ENCODE measurements at regions not wholly inside any gene's neighbourhood (a gene's known extent, or its start where the extent isn't known, plus 50 kb on each side); places are given as distances from the start of the nearest gene placed in this dataset.

DNA sequence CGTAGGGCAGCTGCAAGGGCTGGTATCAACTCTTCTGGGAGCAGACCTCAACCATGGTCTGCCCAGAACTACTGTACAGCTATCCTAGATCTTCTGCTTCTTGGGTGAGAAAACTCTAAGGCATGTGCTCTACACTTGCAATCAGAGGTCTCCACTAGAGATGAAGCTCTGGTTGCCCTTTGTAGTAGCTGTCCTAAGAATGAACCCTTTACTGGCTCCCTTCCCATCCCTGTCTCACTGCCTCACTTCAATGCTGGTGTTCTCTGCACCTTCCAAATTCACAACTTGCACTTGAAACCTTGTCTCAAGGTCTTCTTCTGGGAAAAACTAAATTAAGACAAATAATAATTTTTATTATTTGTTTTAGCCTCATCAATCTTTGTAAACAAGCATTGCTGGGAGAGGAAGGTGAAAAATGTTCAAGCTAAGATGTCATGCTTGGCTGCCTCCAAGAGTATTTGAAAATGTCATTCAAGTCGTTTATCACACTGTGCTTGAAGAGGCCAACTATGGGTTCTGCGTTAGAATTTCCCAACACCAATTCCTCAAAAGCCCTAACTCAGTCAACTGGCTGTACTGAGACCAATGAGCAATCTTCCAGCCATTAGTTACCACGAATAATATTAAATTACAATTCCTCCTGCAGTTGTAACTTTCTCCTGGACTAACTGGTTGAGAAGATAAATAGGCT lies 216.9 kb upstream of the ADRA1D start:
- DNase-seq = no peak

DNA sequence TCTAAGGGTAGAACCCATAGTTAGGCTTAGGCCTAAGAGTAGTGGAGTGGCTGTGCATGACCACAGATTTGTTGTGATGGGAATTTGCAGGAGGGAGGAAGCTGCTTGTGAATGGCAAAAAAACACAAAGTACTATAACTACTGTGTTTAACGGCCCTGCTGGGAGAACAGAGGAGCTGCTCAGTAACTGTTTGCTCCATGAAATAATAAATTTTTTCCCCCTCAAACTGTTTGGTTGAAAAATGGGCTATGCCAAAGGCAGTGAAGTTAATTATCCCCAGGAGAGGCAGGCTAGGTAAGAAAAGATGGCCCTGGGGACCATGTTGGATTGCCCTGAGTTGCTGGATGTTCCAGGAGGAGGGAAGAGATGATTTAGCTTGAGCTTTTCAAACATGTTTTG lies 216.1 kb upstream of the ADRA1D start:
- DNase-seq = no peak

DNA sequence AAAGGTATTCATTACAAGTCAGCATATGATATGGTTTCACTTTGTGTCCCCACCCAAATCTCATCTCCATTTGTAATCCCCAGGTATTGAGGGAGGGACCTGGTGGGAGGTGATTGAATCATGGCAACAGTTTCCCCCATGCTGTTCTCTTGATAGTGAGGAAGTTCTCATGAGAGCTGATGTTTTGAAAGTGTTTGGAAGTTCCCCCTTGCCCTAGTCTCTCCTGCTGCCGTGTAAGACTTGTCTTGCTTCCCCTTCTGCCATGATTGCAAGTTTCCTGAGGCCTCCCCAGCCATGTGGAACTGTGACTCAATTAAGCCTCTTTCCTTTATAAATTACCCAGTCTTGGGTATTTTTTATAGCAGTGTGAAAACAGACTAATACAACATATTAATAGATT lies 213.7 kb upstream of the ADRA1D start:
- peak; percentile 57 to 83 (median 73) for DNase-seq

DNA sequence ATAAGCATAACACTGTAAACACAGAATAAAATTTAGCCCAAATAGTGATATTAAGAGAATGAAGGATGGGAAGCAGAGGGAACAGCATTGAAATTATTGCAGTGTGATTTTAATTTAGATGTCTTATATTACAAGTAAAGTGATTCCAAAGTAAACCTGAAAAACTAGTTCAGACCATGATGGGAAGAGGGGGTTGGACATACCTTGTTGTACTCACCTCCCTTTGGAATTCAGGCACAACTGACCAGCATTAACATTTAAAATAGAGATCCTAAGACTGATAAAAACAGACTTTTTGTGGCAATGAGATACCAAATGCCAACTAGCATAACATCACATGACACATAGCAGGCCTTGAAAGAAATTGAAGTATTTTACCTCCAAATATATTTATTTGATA lies 210.0 kb upstream of the ADRA1D start:
- no peak for DNase-seq

DNA sequence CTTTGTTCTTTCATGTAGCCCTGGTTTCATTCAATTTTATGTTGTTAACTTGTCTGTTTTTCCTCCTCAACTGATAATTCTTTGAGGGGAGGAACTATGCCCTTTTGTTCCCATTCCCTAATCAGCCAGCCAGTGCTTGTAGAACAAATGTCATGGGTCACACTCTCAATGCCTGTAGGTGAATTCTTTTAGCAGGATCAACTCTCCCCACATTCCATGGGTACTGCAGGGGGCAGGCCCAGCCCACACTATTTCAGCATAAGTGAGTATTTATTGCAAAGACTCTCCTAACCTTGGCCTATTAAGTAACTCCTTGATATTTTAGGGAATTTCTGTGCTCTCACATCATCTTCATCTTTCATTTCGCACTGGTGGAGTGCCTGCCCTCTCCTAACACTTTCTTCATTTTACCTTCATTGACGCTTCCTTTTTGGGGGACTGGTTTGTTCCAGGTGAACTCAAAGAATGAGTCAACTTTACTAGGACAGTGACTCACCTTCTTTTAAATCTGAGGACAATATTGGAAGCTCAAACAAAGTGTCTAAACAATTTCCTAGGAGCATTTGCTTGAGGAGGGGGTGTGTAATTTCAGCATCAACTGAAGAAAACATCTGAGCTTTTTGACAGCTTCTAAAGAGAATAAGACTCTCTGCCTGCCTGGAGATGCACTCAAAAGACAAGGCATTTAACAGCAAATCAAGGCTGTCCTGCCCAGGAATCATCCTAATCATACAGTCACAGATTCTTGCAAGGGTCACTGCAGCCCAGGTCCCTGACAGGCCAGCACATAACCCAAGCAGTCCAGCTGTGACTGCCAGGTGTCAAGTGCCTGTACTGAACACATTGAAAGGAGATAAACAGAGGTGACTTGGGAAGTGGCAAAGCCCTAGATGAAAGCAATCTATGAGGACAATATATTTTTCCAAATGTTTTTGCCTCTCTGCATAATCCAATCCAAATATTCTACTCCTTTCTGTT lies 208.8 kb upstream of the ADRA1D start:
- DNase-seq = no peak

DNA sequence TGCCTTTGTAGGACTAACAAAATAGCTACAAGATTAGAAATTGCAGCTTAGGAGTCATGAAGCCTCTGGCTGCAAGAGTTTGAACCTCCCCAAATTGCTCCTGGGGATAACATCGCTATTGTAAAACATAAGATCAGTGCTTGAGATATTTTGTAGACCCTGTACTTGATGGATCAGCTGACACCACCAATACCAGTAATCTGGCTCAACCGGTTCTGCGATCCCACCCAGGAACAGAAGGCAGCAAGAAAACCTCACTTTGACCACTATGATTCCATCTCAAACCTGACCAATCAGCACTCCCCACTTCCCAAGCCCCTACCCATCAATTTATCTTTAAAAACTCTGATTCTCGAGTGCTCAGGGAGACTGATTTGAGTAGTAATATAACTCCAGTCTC lies 206.9 kb upstream of the ADRA1D start:
- no peak for DNase-seq

GRCh38 chr20:4455301-4455701 lies 206.2 kb upstream of the ADRA1D start:
- DNase-seq = no peak

GRCh38 chr20:4454111-4454510 lies 205.0 kb upstream of the ADRA1D start:
- DNase-seq = peak; percentile 69 to 87 (median 76)

GRCh38 chr20:4453359-4453758 lies 204.3 kb upstream of the ADRA1D start:
- no peak for DNase-seq

- DNase-seq = peak in 1 of 4 experiments; percentile 8
Measured at GRCh38 chr20:4451487-4452081, 202.5 kb upstream of the ADRA1D start.

DNA sequence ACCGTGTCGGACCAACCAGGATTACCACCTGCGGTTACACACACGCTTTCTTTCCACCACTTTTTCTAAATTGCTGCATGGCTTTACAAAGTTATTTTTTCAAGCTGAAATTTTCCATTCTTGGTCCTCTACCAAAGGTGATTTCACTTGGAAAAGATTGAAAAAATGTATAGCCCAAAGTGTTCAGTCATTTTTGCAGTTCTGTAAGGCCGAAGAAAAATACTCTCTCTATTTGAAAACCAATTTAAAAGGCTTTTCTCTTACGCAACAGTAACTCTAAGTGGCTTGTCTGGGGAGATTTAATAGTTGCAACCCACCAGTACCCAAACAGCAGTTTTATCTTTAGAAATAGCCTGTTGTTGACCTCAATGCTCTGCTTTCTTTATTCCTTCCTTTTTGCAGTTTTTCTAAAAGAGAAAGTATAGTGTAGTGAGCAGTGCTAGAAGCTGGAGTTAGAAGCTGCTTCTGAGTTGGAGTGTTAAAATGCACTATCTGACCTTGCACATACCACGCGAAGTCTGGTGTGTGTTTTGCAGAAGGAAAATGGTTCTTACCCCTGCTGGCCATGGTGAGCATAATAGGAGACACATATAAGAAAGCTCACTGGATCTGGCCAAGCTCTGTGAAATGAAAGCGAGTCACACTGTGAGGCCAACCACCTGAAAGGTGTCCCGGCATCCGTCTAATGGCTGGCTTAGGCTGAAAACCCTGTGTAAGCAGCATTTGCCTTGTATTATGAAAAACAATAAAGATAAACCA lies 201.0 kb upstream of the ADRA1D start:
- peak in 3 of 4 experiments; percentile 16 to 36 (median 26) for DNase-seq

DNA sequence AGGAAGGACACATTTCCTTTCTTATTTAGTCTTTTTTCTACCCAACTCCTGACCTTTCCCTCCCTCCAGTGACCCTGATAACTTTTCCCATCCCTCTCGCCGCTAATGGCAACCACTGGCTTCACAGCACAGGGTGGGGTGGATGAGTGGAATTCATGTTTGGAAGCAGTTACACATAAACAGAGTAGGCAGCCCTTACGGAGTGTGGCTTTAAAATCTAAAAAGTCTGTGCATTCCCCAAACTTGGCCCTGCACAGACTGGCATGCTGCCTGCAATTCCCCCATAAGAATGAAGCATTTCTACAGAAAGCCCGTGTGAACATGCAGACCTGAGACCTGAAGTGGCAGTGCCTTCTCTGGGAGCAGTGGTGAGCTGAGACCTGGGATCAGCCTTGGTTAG lies 196.7 kb upstream of the ADRA1D start:
- no peak for DNase-seq

DNA sequence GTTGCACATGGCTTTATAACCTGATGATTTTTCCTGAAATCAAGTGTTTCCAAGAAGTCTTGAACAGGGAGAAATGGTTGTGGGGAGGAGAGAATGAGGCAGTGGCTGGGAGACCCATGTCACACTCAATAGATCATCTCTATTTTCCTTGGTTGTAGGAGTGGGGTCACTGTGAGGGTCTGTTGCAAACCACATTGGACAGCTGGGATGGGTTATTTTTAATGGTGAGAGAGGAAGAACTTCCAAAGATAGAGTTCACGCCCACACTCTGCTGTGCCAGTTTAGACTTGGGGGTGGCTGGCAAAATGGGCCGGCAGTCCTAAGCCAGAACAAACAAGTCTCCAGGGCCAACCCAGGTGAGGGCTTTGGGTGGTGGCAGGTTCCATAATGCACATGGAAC lies 196.2 kb upstream of the ADRA1D start:
- no peak for DNase-seq

DNA sequence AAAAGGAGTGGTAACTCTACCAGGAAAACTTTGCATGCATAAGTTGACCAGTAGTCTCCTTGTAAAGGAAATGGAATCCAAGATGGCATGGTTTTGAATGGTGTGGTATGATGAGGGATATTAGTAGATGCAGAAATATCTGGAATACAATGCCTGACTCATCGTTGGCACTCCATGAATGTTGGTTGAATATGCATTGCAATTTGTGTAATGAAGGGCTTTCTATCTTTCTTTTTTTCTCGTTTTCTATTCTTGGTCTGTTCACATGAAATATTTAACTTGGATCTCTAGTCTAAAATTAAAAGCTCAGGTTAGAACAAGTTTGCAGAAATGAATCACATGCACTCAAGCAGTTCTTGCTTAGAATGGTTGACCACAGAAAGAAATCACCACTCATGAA lies 195.3 kb upstream of the ADRA1D start:
- no peak for DNase-seq

- no peak for DNase-seq
Measured at GRCh38 chr20:4443016-4443415, 193.9 kb upstream of the ADRA1D start.

DNA sequence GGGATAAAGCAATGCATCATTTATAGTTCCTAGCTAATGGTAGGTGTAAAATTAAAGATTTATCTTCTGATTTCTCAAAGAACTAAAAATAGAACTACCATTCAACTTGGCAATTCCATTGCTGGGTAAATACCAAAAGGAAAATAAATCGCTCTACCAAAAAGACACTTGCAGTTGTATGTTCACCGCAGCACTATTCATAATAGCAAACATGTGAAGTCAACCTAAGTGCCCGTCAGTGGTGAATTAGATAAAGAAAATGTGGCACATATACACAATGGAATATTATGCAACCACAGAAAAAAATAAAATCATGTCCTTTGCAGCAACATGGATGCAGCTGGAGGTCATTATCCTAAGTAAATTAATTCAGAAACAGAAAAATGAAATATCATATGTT lies 192.8 kb upstream of the ADRA1D start:
- no peak for DNase-seq

- no peak for DNase-seq
Measured at GRCh38 chr20:4441191-4441590, 192.1 kb upstream of the ADRA1D start.

GRCh38 chr20:4439461-4439860 lies 190.4 kb upstream of the ADRA1D start:
- DNase-seq = no peak

- no peak for DNase-seq
Measured at GRCh38 chr20:4437131-4437530, 188.0 kb upstream of the ADRA1D start.

GRCh38 chr20:4435671-4436455 lies 186.8 kb upstream of the ADRA1D start:
- DNase-seq = no peak

GRCh38 chr20:4435225-4435624 lies 186.1 kb upstream of the ADRA1D start:
- no peak for DNase-seq

DNA sequence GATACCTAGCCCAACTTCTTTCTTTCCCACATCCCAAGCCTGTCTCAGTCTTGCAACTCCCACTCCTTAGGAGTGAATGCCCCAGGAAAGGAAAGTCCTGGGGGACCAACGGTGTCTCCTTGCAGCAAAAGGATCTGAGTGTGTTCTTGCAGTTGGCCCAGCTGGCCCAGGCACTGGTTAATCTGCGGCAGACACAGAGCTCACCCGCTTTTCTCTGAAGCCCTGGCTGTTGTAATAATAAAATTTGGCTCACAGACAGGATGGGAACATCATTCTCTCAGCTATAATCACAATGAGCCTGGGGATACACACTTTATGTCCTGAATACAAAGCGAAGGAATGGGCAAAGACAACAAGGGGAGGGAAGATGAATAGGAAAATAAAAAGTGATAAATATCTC lies 185.6 kb upstream of the ADRA1D start:
- DNase-seq = no peak
